GM21786 (cell line): ENCODE measurements at regions not wholly inside any gene's neighbourhood (a gene's known extent, or its start where the extent isn't known, plus 50 kb on each side); places are given as distances from the start of the nearest gene placed in this dataset.

Experiments
- ATAC-seq: cut with Tn5 transposase; IDR thresholded peaks from one replicate; pipeline ENCODE4 v1.9.1; 2021; ENCODE audit not compliant: unreplicated experiment

- ATAC-seq: no peak
These were observed 103.5 kb downstream of the ACER2 start for GRCh38 chr9:19512103-19512832.

DNA sequence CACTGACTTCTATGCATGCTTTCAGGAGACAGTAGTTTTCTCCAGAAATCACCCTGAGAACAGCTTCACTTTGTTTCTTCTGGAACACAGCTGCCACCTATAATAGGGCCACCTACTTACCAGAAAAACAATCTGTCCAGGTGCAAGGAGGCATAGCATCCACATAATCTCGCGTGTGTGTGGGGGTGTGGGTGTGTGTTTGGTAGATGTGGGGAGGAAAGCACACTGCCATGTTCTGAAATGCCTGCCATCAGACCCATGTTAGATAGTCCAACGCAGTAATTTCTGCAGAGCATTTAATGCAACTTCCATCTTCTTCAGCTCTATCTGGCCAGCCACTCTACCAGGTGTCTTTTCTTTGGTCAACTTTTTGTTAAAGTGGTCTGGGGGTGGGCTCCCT, 102.9 kb downstream of the ACER2 start:
- ATAC-seq: no peak

GRCh38 chr9:19510907-19511306, 102.1 kb downstream of the ACER2 start:
- ATAC-seq: no peak
